Spleen (tissue), 11 donors: ENCODE measurements at regions not wholly inside any gene's neighbourhood (a gene's known extent, or its start where the extent isn't known, plus 50 kb on each side); places are given as distances from the start of the nearest gene placed in this dataset.

ENCODE experiments used
- DNase-seq: peaks from one replicate; pipeline ENCODE4 v3.0.0-alpha.2; 2020
- H3K27ac ChIP-seq, 8 donors: fragments of 200-600 bp; sonication (generic) in 7 of 8; 1 replicate in 4 of 8; 2 replicates in 4 of 8; pipeline versions ENCODE4 v1.5.0 to v1.8.0; 2016 to 2021; ENCODE audit warnings: inconsistent platforms in 4 of 8, mild to moderate bottlenecking in 4 of 8, moderate library complexity in 1 of 8
- H3K27me3 ChIP-seq, 7 donors: fragments of 200-600 bp; sonication (generic) in 6 of 7; replicated peaks in 1 of 7; 1 replicate in 4 of 7; 2 replicates in 3 of 7; pipeline versions ENCODE4 v1.5.0 to v1.8.0; 2016 to 2021; ENCODE audit warnings: inconsistent platforms in 3 of 7, mild to moderate bottlenecking in 1 of 7
- H3K36me3 ChIP-seq, 6 donors: fragments of 200-600 bp; sonication (generic) in 5 of 6; 1 replicate in 4 of 6; 2 replicates in 2 of 6; pipeline versions ENCODE4 v1.5.0 to v1.8.0; 2016 to 2021; ENCODE audit warnings: inconsistent platforms in 2 of 6
- H3K4me1 ChIP-seq, 6 donors: fragments of 200-600 bp; sonication (generic) in 5 of 6; 1 replicate in 3 of 6; 2 replicates in 3 of 6; pipeline versions ENCODE4 v1.5.0 to v1.8.0; 2016 to 2021; ENCODE audit warnings: inconsistent platforms in 3 of 6
- H3K4me3 ChIP-seq, 8 donors: fragments of 200-600 bp; sonication (generic) in 7 of 8; 1 replicate in 4 of 8; 2 replicates in 4 of 8; pipeline versions ENCODE4 v1.5.0 to v1.8.0; 2016 to 2021; ENCODE audit warnings: inconsistent platforms in 4 of 8, mild to moderate bottlenecking in 4 of 8, moderate library complexity in 2 of 8
- H3K9me3 ChIP-seq, 8 donors: fragments of 200-600 bp; sonication (generic) in 7 of 8; 1 replicate in 4 of 8; 2 replicates in 4 of 8; pipeline versions ENCODE4 v1.5.0 to v1.8.0; 2016 to 2021; ENCODE audit warnings: inconsistent platforms in 4 of 8
- POLR2A ChIP-seq, 3 donors: fragments of 450-650 bp; IDR thresholded peaks; one replicate each; pipeline ENCODE4 v1.5.1; 2017; ENCODE audit warnings: antibody characterized with exemption in 3 of 3, mild to moderate bottlenecking in 1 of 3
- POLR2AphosphoS5 ChIP-seq, 3 donors: sonication (generic); formaldehyde crosslinking; IDR thresholded peaks; one replicate each; pipeline ENCODE4 v1.5.1; 2017; ENCODE audit warnings: antibody characterized with exemption in 3 of 3
- WGBS, 5 donors: extraction: QIAGEN DNeasy Blood & Tissue Kit in 3 of 5; methylation state at CpG; one replicate each; pipeline versions ENCODE4 v1.1.5 to v1.1.7; 2013 to 2018; 5-methylcytosine and 5-hydroxymethylcytosine counted together
- intact Hi-C: fragments of 100-400 bp; cut with DNase I; formaldehyde crosslinking; loops from one replicate; pipeline ENCODE4 v1.15.0; 2023; ENCODE audit warnings: low total_unique reads
- TF ChIP-seq, protein P1 (sequence below), 11 experiments: fragments of 200-600 bp in 7 of 11; fragments of 450-650 bp in 4 of 11; sonication (generic) in 4 of 11; IDR thresholded peaks in 8 of 11; conservative IDR thresholded peaks in 3 of 11; 1 replicate in 7 of 11; 2 replicates in 4 of 11; pipeline versions ENCODE4 v1.4.0 to v1.8.0; 2016 to 2021; ENCODE audit warnings: antibody characterized with exemption in 11 of 11, inconsistent platforms in 4 of 11, mild to moderate bottlenecking in 1 of 11
- donor health status: healthy with polysubstance abuse.
- donor health status: DM: no; HTN: no; CAD: no; lungs with moderate emphysema.
- donor health status: DM: no; HTN: no; CAD: no.
- donor health status: Bipolar disorder and iron deficiency.
- donor health status: healthy.
- donor health status: DM: no; HTN: no; CAD: no.
- donor health status: DM: yes; HTN: yes; CAD: no.

GRCh38 chr13:99829593-99830239, 141.9 kb downstream of the ZIC5 start:
- no peak for DNase-seq
- Histone ChIP-seq H3K4me1 (no peaks in the 10 kb centered on the region), H3K27ac (no peak overlapping the region), H3K4me3 (no peak overlapping the region), H3K36me3 (peaks cover 0 to 4% (median 0%) of the 10 kb centered on the region in 6 donors), H3K9me3 (no peaks in the 10 kb centered on the region), H3K27me3 (no peaks in the 10 kb centered on the region)
- intact Hi-C loops, result no loop called here
- 90 to 97% (median 94%) methylated on average over 12 of the region's 12 CpGs for WGBS, 5 donors
- TF ChIP-seq POLR2A (IDR thresholded peaks at IDR 0.05), result no peak
- TF ChIP-seq, protein P1, sequence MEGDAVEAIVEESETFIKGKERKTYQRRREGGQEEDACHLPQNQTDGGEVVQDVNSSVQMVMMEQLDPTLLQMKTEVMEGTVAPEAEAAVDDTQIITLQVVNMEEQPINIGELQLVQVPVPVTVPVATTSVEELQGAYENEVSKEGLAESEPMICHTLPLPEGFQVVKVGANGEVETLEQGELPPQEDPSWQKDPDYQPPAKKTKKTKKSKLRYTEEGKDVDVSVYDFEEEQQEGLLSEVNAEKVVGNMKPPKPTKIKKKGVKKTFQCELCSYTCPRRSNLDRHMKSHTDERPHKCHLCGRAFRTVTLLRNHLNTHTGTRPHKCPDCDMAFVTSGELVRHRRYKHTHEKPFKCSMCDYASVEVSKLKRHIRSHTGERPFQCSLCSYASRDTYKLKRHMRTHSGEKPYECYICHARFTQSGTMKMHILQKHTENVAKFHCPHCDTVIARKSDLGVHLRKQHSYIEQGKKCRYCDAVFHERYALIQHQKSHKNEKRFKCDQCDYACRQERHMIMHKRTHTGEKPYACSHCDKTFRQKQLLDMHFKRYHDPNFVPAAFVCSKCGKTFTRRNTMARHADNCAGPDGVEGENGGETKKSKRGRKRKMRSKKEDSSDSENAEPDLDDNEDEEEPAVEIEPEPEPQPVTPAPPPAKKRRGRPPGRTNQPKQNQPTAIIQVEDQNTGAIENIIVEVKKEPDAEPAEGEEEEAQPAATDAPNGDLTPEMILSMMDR (IDR thresholded peaks at IDR 0.05 in 8 of 11, conservative IDR thresholded peaks at IDR 0.05 in 3 of 11), result no peak
- no peak for TF ChIP-seq POLR2AphosphoS5 (IDR thresholded peaks at IDR 0.05)

DNA sequence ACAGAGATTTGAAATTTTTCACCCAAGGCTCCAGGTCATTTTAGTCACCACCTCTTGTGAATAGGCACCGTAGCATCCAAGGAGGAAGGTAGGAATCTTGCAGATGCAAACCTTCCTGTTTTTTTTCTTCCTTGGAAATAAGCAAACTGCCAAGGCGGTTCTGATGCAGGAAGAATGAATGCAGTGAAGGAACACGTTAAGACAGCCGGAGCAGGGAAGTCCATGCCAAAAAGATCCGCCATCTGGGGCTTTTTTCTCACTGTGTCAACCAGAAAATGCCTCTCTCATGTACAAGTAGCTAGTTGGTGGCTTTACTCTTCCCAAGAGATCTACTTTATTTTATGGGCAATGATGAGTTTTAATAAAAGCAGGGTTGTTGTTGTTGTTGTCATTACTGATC, 142.4 kb downstream of the ZIC5 start:
- TF ChIP-seq POLR2AphosphoS5 (IDR thresholded peaks at IDR 0.05) (no peak), POLR2A (IDR thresholded peaks at IDR 0.05) (no peak)
- TF ChIP-seq, protein P1 (IDR thresholded peaks at IDR 0.05 in 8 of 11, conservative IDR thresholded peaks at IDR 0.05 in 3 of 11), result no peak
- 86 to 93% (median 88%) methylated on average over 5 of the region's 5 CpGs for WGBS, 5 donors
- Histone ChIP-seq H3K9me3 (no peaks in the 10 kb centered on the region), H3K4me3 (no peak overlapping the region), H3K27ac (no peak overlapping the region), H3K36me3 (peaks cover 0 to 4% (median 0%) of the 10 kb centered on the region in 6 donors), H3K4me1 (no peaks in the 10 kb centered on the region), H3K27me3 (no peaks in the 10 kb centered on the region)
- no peak for DNase-seq
- intact Hi-C loops, result no loop called here

DNA sequence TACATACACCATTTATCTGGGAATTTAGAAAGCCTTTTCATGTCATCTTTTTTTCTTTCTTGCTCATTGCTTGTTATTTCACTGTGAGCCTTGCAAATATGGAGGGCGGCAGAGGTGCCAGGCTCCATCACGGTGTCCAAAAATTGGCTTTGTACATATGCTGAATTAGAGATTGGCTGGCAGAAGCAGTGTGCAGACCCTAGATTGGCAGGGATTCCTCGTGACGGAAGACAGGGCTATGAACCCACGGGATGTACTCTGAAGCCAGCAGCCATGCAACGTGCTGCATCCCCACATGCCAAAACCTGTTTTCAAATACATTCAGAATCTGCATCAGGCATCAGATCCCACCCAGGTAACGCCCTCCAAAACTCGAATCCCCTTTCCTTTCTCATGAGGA, 142.8 kb downstream of the ZIC5 start:
- intact Hi-C loops, result no loop called here

GRCh38 chr13:99828123-99828522, 143.4 kb downstream of the ZIC5 start:
- Histone ChIP-seq H3K36me3 (peaks cover 0 to 4% (median 0%) of the 10 kb centered on the region in 6 donors), H3K4me3 (no peak overlapping the region), H3K27ac (no peak overlapping the region), H3K27me3 (no peaks in the 10 kb centered on the region), H3K9me3 (peaks cover 0 to 8% (median 2%) of the 10 kb centered on the region in 8 donors), H3K4me1 (no peaks in the 10 kb centered on the region)
- 86 to 100% (median 89%) methylated on average over 3 of the region's 3 CpGs for WGBS, 5 donors
- intact Hi-C loops, result no loop called here
- no peak for DNase-seq
- no peak for TF ChIP-seq POLR2A (IDR thresholded peaks at IDR 0.05)
- TF ChIP-seq, protein P1 (IDR thresholded peaks at IDR 0.05 in 8 of 11, conservative IDR thresholded peaks at IDR 0.05 in 3 of 11), result no peak
- TF ChIP-seq POLR2AphosphoS5 (IDR thresholded peaks at IDR 0.05), result no peak

More for the DNA sequence above, 142.8 kb downstream of the ZIC5 start:
- TF ChIP-seq POLR2AphosphoS5 (IDR thresholded peaks at IDR 0.05) (no peak), POLR2A (IDR thresholded peaks at IDR 0.05) (no peak)
- TF ChIP-seq, protein P1 (IDR thresholded peaks at IDR 0.05 in 8 of 11, conservative IDR thresholded peaks at IDR 0.05 in 3 of 11), result no peak
- Histone ChIP-seq H3K36me3 (peaks cover 0 to 4% (median 0%) of the 10 kb centered on the region in 6 donors), H3K4me3 (no peak overlapping the region), H3K27ac (no peak overlapping the region), H3K27me3 (no peaks in the 10 kb centered on the region), H3K4me1 (no peaks in the 10 kb centered on the region), H3K9me3 (peaks cover 0 to 3% (median 0%) of the 10 kb centered on the region in 8 donors)
- no peak for DNase-seq
- 85 to 92% (median 90%) methylated on average over 8 of the region's 8 CpGs for WGBS, 5 donors
